Right atrium auricular region (tissue), 2 donors: ENCODE measurements at regions not wholly inside any gene's neighbourhood (a gene's known extent, or its start where the extent isn't known, plus 50 kb on each side); places are given as distances from the start of the nearest gene placed in this dataset.

Source experiments
- DNase-seq: peaks from one replicate; pipeline ENCODE4 v3.0.0-alpha.2; 2019; ENCODE audit warnings: low spot score
- H3K27ac ChIP-seq, 2 donors: fragments of 200-600 bp; sonication (generic); 1 replicate in 1 of 2; 2 replicates in 1 of 2; pipeline ENCODE4 v1.5.1; 2016 to 2019
- H3K27me3 ChIP-seq, 2 donors: fragments of 200-600 bp; sonication (generic); one replicate each; pipeline versions ENCODE4 v1.5.1 to v1.6.0; 2017 to 2019
- H3K36me3 ChIP-seq: fragments of 200-600 bp; sonication (generic); one replicate; pipeline ENCODE4 v1.5.1; 2016
- H3K4me1 ChIP-seq, 2 donors: fragments of 200-600 bp; sonication (generic); one replicate each; pipeline versions ENCODE4 v1.5.1 to v1.6.0; 2017 to 2019
- H3K4me3 ChIP-seq, 2 donors: fragments of 200-600 bp; sonication (generic); 1 replicate in 1 of 2; 2 replicates in 1 of 2; pipeline ENCODE4 v1.5.1; 2017 to 2019; ENCODE audit warnings: mild to moderate bottlenecking in 1 of 2, moderate library complexity in 1 of 2
- H3K9me3 ChIP-seq, 2 donors: fragments of 200-600 bp; sonication (generic); one replicate each; pipeline ENCODE4 v1.5.1; 2019
- TF ChIP-seq, protein P1 (sequence below), 2 donors: fragments of 200-600 bp; sonication (generic); IDR thresholded peaks; one replicate each; pipeline ENCODE4 v1.5.1; 2019; ENCODE audit warnings: antibody characterized with exemption in 2 of 2

DNA sequence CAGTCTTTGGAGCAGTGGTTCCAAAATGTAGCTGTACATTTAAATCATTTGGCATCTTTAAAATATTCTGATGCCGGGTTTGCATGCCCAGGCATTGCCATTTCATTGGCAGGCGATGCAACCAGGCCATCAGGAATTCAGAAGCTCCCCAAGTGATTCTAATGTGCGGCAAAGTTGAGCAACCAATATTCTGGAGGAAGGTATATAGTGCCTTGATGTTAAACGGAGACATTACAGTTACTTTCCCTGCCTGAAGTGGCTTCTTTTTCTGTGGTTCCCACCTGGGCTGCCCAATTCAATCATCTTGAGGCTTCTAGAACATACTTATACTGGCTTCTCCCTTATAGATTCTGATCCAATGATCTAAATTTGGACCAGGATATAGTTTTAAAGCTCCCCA lies 68.7 kb upstream of the PGM2 start:
- TF ChIP-seq, protein P1, sequence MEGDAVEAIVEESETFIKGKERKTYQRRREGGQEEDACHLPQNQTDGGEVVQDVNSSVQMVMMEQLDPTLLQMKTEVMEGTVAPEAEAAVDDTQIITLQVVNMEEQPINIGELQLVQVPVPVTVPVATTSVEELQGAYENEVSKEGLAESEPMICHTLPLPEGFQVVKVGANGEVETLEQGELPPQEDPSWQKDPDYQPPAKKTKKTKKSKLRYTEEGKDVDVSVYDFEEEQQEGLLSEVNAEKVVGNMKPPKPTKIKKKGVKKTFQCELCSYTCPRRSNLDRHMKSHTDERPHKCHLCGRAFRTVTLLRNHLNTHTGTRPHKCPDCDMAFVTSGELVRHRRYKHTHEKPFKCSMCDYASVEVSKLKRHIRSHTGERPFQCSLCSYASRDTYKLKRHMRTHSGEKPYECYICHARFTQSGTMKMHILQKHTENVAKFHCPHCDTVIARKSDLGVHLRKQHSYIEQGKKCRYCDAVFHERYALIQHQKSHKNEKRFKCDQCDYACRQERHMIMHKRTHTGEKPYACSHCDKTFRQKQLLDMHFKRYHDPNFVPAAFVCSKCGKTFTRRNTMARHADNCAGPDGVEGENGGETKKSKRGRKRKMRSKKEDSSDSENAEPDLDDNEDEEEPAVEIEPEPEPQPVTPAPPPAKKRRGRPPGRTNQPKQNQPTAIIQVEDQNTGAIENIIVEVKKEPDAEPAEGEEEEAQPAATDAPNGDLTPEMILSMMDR (IDR thresholded peaks at IDR 0.05), result no peak
- no peaks in the 10 kb centered on the region for H3K36me3 ChIP-seq
- no peaks in the 10 kb centered on the region for H3K27me3 ChIP-seq
- no peak for DNase-seq
- H3K9me3 ChIP-seq, result no peaks in the 10 kb centered on the region
- peak overlapping the region in 1 of 2 donors; percentile 34 for H3K27ac ChIP-seq
- H3K4me3 ChIP-seq, result no peak overlapping the region
- peaks cover 0 to 18% of the 10 kb centered on the region in 2 donors for H3K4me1 ChIP-seq

- Histone ChIP-seq H3K4me3 (no peak overlapping the region), H3K27ac (no peak overlapping the region), H3K27me3 (no peaks in the 10 kb centered on the region), H3K9me3 (no peaks in the 10 kb centered on the region), H3K4me1 (peaks cover 0 to 18% of the 10 kb centered on the region in 2 donors), H3K36me3 (no peaks in the 10 kb centered on the region)
- no peak for DNase-seq
- TF ChIP-seq, protein P1 (IDR thresholded peaks at IDR 0.05), result no peak
Observed at GRCh38 chr4:37757121-37757520, 69.4 kb upstream of the PGM2 start.

- TF ChIP-seq, protein P1 (IDR thresholded peaks at IDR 0.05), result no peak
- Histone ChIP-seq H3K27ac (no peak overlapping the region), H3K9me3 (no peaks in the 10 kb centered on the region), H3K27me3 (no peaks in the 10 kb centered on the region), H3K4me3 (no peak overlapping the region), H3K36me3 (no peaks in the 10 kb centered on the region), H3K4me1 (peaks cover 0 to 18% of the 10 kb centered on the region in 2 donors)
- DNase-seq, result no peak
Observed at GRCh38 chr4:37754410-37755185, 68.4 kb upstream of the RELL1 start.

- no peaks in the 10 kb centered on the region for H3K4me1 ChIP-seq
- no peak overlapping the region for H3K27ac ChIP-seq
- H3K36me3 ChIP-seq, result no peaks in the 10 kb centered on the region
- TF ChIP-seq, protein P1 (IDR thresholded peaks at IDR 0.05), result no peak
- DNase-seq, result no peak
- no peaks in the 10 kb centered on the region for H3K27me3 ChIP-seq
- H3K9me3 ChIP-seq, result no peaks in the 10 kb centered on the region
- no peak overlapping the region for H3K4me3 ChIP-seq
Observed at GRCh38 chr4:37749398-37749988, 63.3 kb upstream of the RELL1 start.

DNA sequence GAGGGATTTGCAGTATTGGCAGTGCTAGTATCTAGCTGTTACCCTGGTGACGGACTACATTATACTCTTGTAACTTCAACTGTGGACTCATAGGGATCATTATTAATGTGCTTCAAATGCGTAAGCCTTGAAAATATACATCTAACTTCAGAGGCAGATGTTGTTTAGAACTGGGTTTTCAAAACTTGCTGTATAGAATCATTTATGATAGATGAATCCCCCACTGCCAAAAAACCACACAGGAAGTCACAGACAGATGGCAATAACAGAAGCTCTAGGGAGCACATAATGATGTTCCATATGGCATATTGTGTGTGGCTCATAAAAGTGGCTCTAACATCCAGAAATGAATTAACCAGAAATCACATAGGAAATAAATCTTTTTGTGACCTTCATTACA lies 62.3 kb upstream of the RELL1 start:
- Histone ChIP-seq H3K4me1 (no peaks in the 10 kb centered on the region), H3K4me3 (no peak overlapping the region)
- no peak for DNase-seq

More for the DNA sequence above, 62.3 kb upstream of the RELL1 start:
- Histone ChIP-seq H3K27ac (no peak overlapping the region), H3K9me3 (no peaks in the 10 kb centered on the region), H3K36me3 (no peaks in the 10 kb centered on the region), H3K27me3 (no peaks in the 10 kb centered on the region)
- TF ChIP-seq, protein P1 (IDR thresholded peaks at IDR 0.05), result no peak
